ENCODE measurements at regions not wholly inside any gene's neighbourhood (a gene's known extent, or its start where the extent isn't known, plus 50 kb on each side); places are given as distances from the start of the nearest gene placed in this dataset.

DNA sequence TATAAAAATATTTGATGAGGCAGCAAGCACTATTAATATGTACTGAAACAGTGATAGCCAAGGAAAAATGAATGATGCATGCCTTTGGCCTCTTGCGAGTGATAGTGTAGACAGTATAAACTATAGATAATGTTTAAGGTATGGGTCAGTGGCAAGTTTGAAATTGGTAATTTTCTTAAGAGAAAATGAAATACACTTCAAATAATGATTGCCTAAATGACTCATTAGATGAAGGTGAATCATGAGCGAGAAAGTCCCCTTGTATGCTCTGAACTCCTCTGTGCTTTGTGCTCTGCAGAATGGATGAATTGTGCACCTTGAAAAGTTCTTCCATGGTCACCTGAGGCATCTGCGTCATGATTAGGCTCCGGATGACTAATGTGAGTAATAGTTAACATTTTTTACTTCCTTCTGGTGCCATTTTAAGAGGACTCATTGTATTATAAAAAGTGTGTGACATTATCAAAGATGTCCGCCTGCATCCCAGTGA is 84.9 kb upstream of the RTL1 start:
- intact Hi-C loops (cut with DNase I) = no loop called here
- Histone ChIP-seq H3K27me3 (no peaks in the 10 kb centered on the region), H3K4me1 (no peaks in the 10 kb centered on the region)

GRCh38 chr14:100988956-100989355 is 85.4 kb upstream of the RTL1 start:
- intact Hi-C loops (cut with DNase I) = no loop called here
- Histone ChIP-seq H3K9me3 (no peaks in the 10 kb centered on the region), H3K27ac (no peak overlapping the region), H3K4me1 (no peaks in the 10 kb centered on the region), H3K4me3 (no peak overlapping the region), H3K36me3 (no peaks in the 10 kb centered on the region), H3K27me3 (no peaks in the 10 kb centered on the region)
- TF ChIP-seq CTCF (IDR thresholded peaks at IDR 0.05) = no peak
- ATAC-seq (no peak), DNase-seq (no peak)

More for the DNA sequence above, 84.9 kb upstream of the RTL1 start:
- DNase-seq = no peak
- ATAC-seq = no peak
- no peak for TF ChIP-seq CTCF (IDR thresholded peaks at IDR 0.05)
- Histone ChIP-seq H3K4me3 (no peak overlapping the region), H3K9me3 (no peaks in the 10 kb centered on the region), H3K36me3 (no peaks in the 10 kb centered on the region), H3K27ac (no peak overlapping the region)

GRCh38 chr14:100989924-100990323 is 86.4 kb upstream of the RTL1 start:
- H3K27ac ChIP-seq = no peak overlapping the region
- no peak overlapping the region for H3K4me3 ChIP-seq
- TF ChIP-seq CTCF (IDR thresholded peaks at IDR 0.05) = no peak
- DNase-seq (no peak), ATAC-seq (no peak)
- no peaks in the 10 kb centered on the region for H3K36me3 ChIP-seq
- intact Hi-C loops (cut with DNase I) = no loop called here
- H3K9me3 ChIP-seq = no peaks in the 10 kb centered on the region
- no peaks in the 10 kb centered on the region for H3K4me1 ChIP-seq
- no peaks in the 10 kb centered on the region for H3K27me3 ChIP-seq

GRCh38 chr14:100994082-100994481 is 90.6 kb upstream of the RTL1 start:
- DNase-seq (no peak), ATAC-seq (no peak)
- TF ChIP-seq CTCF (IDR thresholded peaks at IDR 0.05) = no peak
- H3K27me3 ChIP-seq = no peaks in the 10 kb centered on the region
- H3K27ac ChIP-seq = no peak overlapping the region
- no peaks in the 10 kb centered on the region for H3K4me1 ChIP-seq
- no peak overlapping the region for H3K4me3 ChIP-seq
- intact Hi-C loops (cut with DNase I) = no loop called here
- H3K9me3 ChIP-seq = no peaks in the 10 kb centered on the region
- no peaks in the 10 kb centered on the region for H3K36me3 ChIP-seq

GRCh38 chr14:100994756-100995330 is 91.3 kb upstream of the RTL1 start:
- ATAC-seq (no peak), DNase-seq (no peak)
- no peak for TF ChIP-seq CTCF (IDR thresholded peaks at IDR 0.05)
- no peaks in the 10 kb centered on the region for H3K4me1 ChIP-seq
- H3K9me3 ChIP-seq = no peaks in the 10 kb centered on the region
- H3K27ac ChIP-seq = no peak overlapping the region
- intact Hi-C loops (cut with DNase I) = no loop called here
- no peaks in the 10 kb centered on the region for H3K27me3 ChIP-seq
- no peak overlapping the region for H3K4me3 ChIP-seq
- no peaks in the 10 kb centered on the region for H3K36me3 ChIP-seq

Measured in left lung (tissue), 4 donors.